GM12891 (cell line): ENCODE measurements at regions not wholly inside any gene's neighbourhood (a gene's known extent, or its start where the extent isn't known, plus 50 kb on each side); places are given as distances from the start of the nearest gene placed in this dataset.

Experiments
- POLR2A ChIP-seq: IDR thresholded peaks from 2 replicates; pipeline ENCODE4 v1.6.1; 2011; ENCODE audit warnings: low read depth, low read length, control low read depth
- POLR2AphosphoS5 ChIP-seq: IDR thresholded peaks from 2 replicates; pipeline ENCODE4 v1.6.1; 2011; ENCODE audit warnings: low read depth, low read length, control low read depth
- POU2F2 ChIP-seq: IDR thresholded peaks from 2 replicates; pipeline ENCODE4 v1.6.1; 2011; ENCODE audit warnings: low read depth, mild to moderate bottlenecking, control low read depth, low read length, moderate library complexity
- TAF1 ChIP-seq: IDR thresholded peaks from 2 replicates; pipeline ENCODE4 v1.6.1; 2011; ENCODE audit warnings: low read depth, low read length, control low read depth

- TF ChIP-seq POLR2A, result no peak
- no peak for TF ChIP-seq POLR2AphosphoS5
- TF ChIP-seq TAF1, result no peak
- TF ChIP-seq POU2F2, result no peak
Measured at GRCh38 chr17:14923981-14924380, 341.1 kb downstream of the PMP22 start.
